ENCODE measurements at regions not wholly inside any gene's neighbourhood (a gene's known extent, or its start where the extent isn't known, plus 50 kb on each side); places are given as distances from the start of the nearest gene placed in this dataset.

- H3K36me3 ChIP-seq, result no peaks in the 10 kb centered on the region
- H3K4me3 ChIP-seq, result no peak overlapping the region
- DNase-seq (no peak), ATAC-seq (no peak)
- H3K9me3 ChIP-seq, result no peaks in the 10 kb centered on the region
- intact Hi-C loops (cut with DNase I), result no loop called here
- H3K27ac ChIP-seq, result no peak overlapping the region
- no peaks in the 10 kb centered on the region for H3K27me3 ChIP-seq
- no peaks in the 10 kb centered on the region for H3K4me1 ChIP-seq
- TF ChIP-seq CTCF (IDR thresholded peaks at IDR 0.05), result no peak
Observed at GRCh38 chr10:3413937-3414666, 241.5 kb upstream of the PITRM1 start.

- H3K36me3 ChIP-seq, result no peaks in the 10 kb centered on the region
- no peaks in the 10 kb centered on the region for H3K4me1 ChIP-seq
- H3K27ac ChIP-seq, result no peak overlapping the region
- intact Hi-C loops (cut with DNase I), result no loop called here
- no peak for TF ChIP-seq CTCF (IDR thresholded peaks at IDR 0.05)
- ATAC-seq (no peak), DNase-seq (no peak)
- no peak overlapping the region for H3K4me3 ChIP-seq
- H3K9me3 ChIP-seq, result no peaks in the 10 kb centered on the region
- H3K27me3 ChIP-seq, result no peaks in the 10 kb centered on the region
Observed at GRCh38 chr10:3412646-3413045, 240.1 kb upstream of the PITRM1 start.

- no peaks in the 10 kb centered on the region for H3K9me3 ChIP-seq
- no peak overlapping the region for H3K4me3 ChIP-seq
- ATAC-seq, result no peak
- no peaks in the 10 kb centered on the region for H3K27me3 ChIP-seq
- no peak for DNase-seq
- no peaks in the 10 kb centered on the region for H3K4me1 ChIP-seq
- intact Hi-C loops (cut with DNase I), result no loop called here
- no peak for TF ChIP-seq CTCF (IDR thresholded peaks at IDR 0.05)
- H3K27ac ChIP-seq, result no peak overlapping the region
- no peaks in the 10 kb centered on the region for H3K36me3 ChIP-seq
Observed at GRCh38 chr10:3412071-3412582, 239.5 kb upstream of the PITRM1 start.

GRCh38 chr10:3411044-3411443, 238.5 kb upstream of the PITRM1 start:
- H3K9me3 ChIP-seq, result no peaks in the 10 kb centered on the region
- intact Hi-C loops (cut with DNase I), result no loop called here
- no peak for TF ChIP-seq CTCF (IDR thresholded peaks at IDR 0.05)
- no peaks in the 10 kb centered on the region for H3K4me1 ChIP-seq
- H3K27me3 ChIP-seq, result no peaks in the 10 kb centered on the region
- H3K27ac ChIP-seq, result no peak overlapping the region
- ATAC-seq (no peak), DNase-seq (no peak)
- H3K36me3 ChIP-seq, result no peaks in the 10 kb centered on the region
- no peak overlapping the region for H3K4me3 ChIP-seq

GRCh38 chr10:3409928-3410327, 237.3 kb upstream of the PITRM1 start:
- intact Hi-C loops (cut with DNase I), result no loop called here
- no peak for ATAC-seq
- H3K4me3 ChIP-seq, result no peak overlapping the region

More at GRCh38 chr10:3409928-3410327, 237.3 kb upstream of the PITRM1 start:
- DNase-seq, result no peak
- H3K9me3 ChIP-seq, result no peaks in the 10 kb centered on the region
- no peaks in the 10 kb centered on the region for H3K4me1 ChIP-seq
- TF ChIP-seq CTCF (IDR thresholded peaks at IDR 0.05), result no peak
- H3K36me3 ChIP-seq, result no peaks in the 10 kb centered on the region
- no peak overlapping the region for H3K27ac ChIP-seq
- no peaks in the 10 kb centered on the region for H3K27me3 ChIP-seq
